K562 (cell line): ENCODE measurements at regions not wholly inside any gene's neighbourhood (a gene's known extent, or its start where the extent isn't known, plus 50 kb on each side); places are given as distances from the start of the nearest gene placed in this dataset.
A peak's percentile ranks its signal among the peaks of the same experiment; 100 is the strongest.

Experiments
- ASH1L ChIP-seq: fragments of 450-650 bp; IDR thresholded peaks from 2 replicates; pipeline ENCODE4 v1.6.1; 2018; ENCODE audit warnings: borderline replicate concordance, mild to moderate bottlenecking, low read depth; ENCODE audit not compliant: partially characterized antibody
- BACH1 ChIP-seq: fragments of 200-800 bp; sonication (Bioruptor generic); IDR thresholded peaks from 2 replicates; pipeline ENCODE4 v1.6.1; 2016; ENCODE audit warnings: missing genetic modification characterization, missing compliant biosample characterization
- BMI1 ChIP-seq: fragments of 150-350 bp; IDR thresholded peaks from 2 replicates; pipeline ENCODE4 v1.6.1; 2014; ENCODE audit warnings: low read length
- CTCFL ChIP-seq: IDR thresholded peaks from 2 replicates; pipeline ENCODE4 v1.6.1; 2011; ENCODE audit warnings: borderline replicate concordance, low read depth, mild to moderate bottlenecking, moderate library complexity, low read length; ENCODE audit not compliant: insufficient read depth, poor library complexity, severe bottlenecking
- E2F3 ChIP-seq: fragments of 250-450 bp; sonication (Bioruptor Pico); IDR thresholded peaks from 2 replicates; pipeline ENCODE4 v1.4.0; 2020; ENCODE audit warnings: mild to moderate bottlenecking
- EP400 ChIP-seq: fragments of 450-650 bp; IDR thresholded peaks from 2 replicates; pipeline ENCODE4 v1.6.1; 2017; ENCODE audit warnings: antibody characterized with exemption, mild to moderate bottlenecking, moderate library complexity
- ESRRB ChIP-seq: fragments of 250-450 bp; sonication (Bioruptor Pico); IDR thresholded peaks from 2 replicates; pipeline ENCODE4 v1.5.0; 2020; ENCODE audit warnings: mild to moderate bottlenecking, moderate library complexity, borderline replicate concordance
- GATAD2B ChIP-seq: fragments of 450-650 bp; IDR thresholded peaks from 2 replicates; pipeline ENCODE4 v1.6.1; 2017; ENCODE audit warnings: mild to moderate bottlenecking, borderline replicate concordance
- HES1 ChIP-seq: fragments of 450-650 bp; IDR thresholded peaks from 2 replicates; pipeline ENCODE4 v1.6.1; 2016; ENCODE audit warnings: low read depth, mild to moderate bottlenecking, moderate library complexity
- MLLT1 ChIP-seq, 2 experiments: fragments of 450-650 bp; IDR thresholded peaks; 2 replicates each; pipeline ENCODE4 v1.6.1; 2016
- MTA3 ChIP-seq: fragments of 450-650 bp; formaldehyde crosslinking; IDR thresholded peaks from 2 replicates; pipeline ENCODE4 v1.6.1; 2017; ENCODE audit warnings: mild to moderate bottlenecking, borderline replicate concordance
- NBN ChIP-seq: fragments of 450-650 bp; IDR thresholded peaks from 2 replicates; pipeline ENCODE4 v1.6.1; 2016; ENCODE audit warnings: low read depth, mild to moderate bottlenecking
- PHB2 ChIP-seq: fragments of 450-650 bp; IDR thresholded peaks from 2 replicates; pipeline ENCODE4 v1.6.1; 2017; ENCODE audit warnings: low read depth
- POLR2B ChIP-seq: fragments of 450-650 bp; IDR thresholded peaks from 2 replicates; pipeline ENCODE4 v1.6.1; 2018; ENCODE audit warnings: low read depth; ENCODE audit not compliant: partially characterized antibody
- RBM17 ChIP-seq: fragments of 200-400 bp; formaldehyde crosslinking; IDR thresholded peaks from 2 replicates; pipeline ENCODE4 v1.6.1; 2017; ENCODE audit warnings: low read depth, mild to moderate bottlenecking, low read length, borderline replicate concordance
- SMAD3 ChIP-seq: fragments of 450-650 bp; formaldehyde crosslinking; conservative IDR thresholded peaks from 2 replicates; pipeline ENCODE4 v1.4.0; 2020; ENCODE audit warnings: mild to moderate bottlenecking
- STAT5A ChIP-seq: IDR thresholded peaks from 2 replicates; pipeline ENCODE4 v1.6.1; 2012; ENCODE audit warnings: low read length, inconsistent platforms, borderline replicate concordance
- ZBTB2 ChIP-seq: fragments of 450-650 bp; IDR thresholded peaks from 2 replicates; pipeline ENCODE4 v1.6.1; 2016; ENCODE audit warnings: antibody characterized with exemption
- ZBTB33 ChIP-seq: sonication (generic); formaldehyde crosslinking; IDR thresholded peaks from 2 replicates; pipeline ENCODE4 v1.8.1; 2023; ENCODE audit warnings: mild to moderate bottlenecking, missing genetic modification reagents
- ZFP1 ChIP-seq: fragments of 450-650 bp; formaldehyde crosslinking; IDR thresholded peaks from 2 replicates; pipeline ENCODE4 v1.4.0; 2020; ENCODE audit warnings: mild to moderate bottlenecking, mixed read lengths
- ZNF316 ChIP-seq: fragments of 450-650 bp; IDR thresholded peaks from 2 replicates; pipeline ENCODE4 v1.6.1; 2016
- ZNF764 ChIP-seq: fragments of 250-450 bp; sonication (Bioruptor Pico); IDR thresholded peaks from 2 replicates; pipeline ENCODE4 v1.4.0; 2020; ENCODE audit warnings: low read depth, mild to moderate bottlenecking, moderate library complexity

DNA sequence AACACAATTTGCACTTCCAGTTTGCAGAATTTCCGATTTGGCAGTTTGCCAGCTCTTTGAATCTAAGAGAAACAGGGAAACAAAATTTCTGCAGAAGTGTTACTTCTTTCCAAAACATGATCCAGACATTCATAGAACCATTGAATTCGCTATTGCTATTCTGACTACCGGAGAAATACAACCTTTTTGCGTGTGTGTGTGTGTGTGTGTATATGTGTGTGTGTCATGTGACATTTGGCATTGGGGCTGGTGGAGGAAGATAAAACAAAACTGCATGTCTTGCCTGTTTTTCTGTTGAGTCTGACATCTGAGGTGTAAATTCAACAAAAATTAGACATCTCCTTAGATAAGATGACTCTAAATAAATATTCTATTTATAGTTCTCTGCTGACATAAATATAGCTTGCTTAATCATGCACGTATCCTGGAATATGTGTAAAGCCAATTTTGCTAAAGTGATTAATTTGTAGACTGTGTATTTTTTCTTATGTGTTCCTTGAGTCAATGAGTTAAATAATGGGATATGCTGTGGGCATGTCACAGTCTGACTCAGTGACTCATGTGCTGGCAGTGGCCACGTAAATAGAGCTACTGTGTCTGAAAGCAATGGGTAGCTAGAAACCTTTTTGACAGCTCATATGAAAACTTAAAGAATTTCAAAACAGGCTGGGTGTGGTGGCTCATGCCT is 98.9 kb downstream of the HPGD start (continued):
- no peak for TF ChIP-seq ZNF764 (CRISPR knock-in tag)
- TF ChIP-seq PHB2 = peak; percentile 58
- TF ChIP-seq SMAD3 (CRISPR knock-in tag) = no peak
- TF ChIP-seq ASH1L = no peak
- no peak for TF ChIP-seq HES1
- no peak for TF ChIP-seq BACH1
- no peak for TF ChIP-seq ZFP1 (CRISPR knock-in tag)
- TF ChIP-seq RBM17 = no peak
- no peak for TF ChIP-seq E2F3
- no peak; the same call in 1 of the 2 replicates for TF ChIP-seq ZBTB2
- TF ChIP-seq MTA3 = 0 out of 2 replicates have a peak, but pooled peaks have one; percentile 46
- peak; percentile 38 to 62; a peak in 1 of 4 replicates for TF ChIP-seq MLLT1 (IDR thresholded peaks at IDR 0.05)
- TF ChIP-seq ZBTB33 (CRISPR knock-in tag) = no peak
- peak; percentile 39; the same call in 1 of the 2 replicates for TF ChIP-seq STAT5A
- peak; percentile 77; the same call in 1 of the 2 replicates for TF ChIP-seq NBN
- TF ChIP-seq BMI1 = no peak
- no peak for TF ChIP-seq POLR2B
- TF ChIP-seq ESRRB (CRISPR knock-in tag) = no peak
- TF ChIP-seq EP400 = peak; percentile 48; the same call in 1 of the 2 replicates
- TF ChIP-seq CTCFL = no peak
- peak; percentile 20; the same call in 1 of the 2 replicates for TF ChIP-seq GATAD2B
- peak; percentile 27; the same call in 1 of the 2 replicates for TF ChIP-seq ZNF316
